HepG2 (cell line): ENCODE measurements at regions not wholly inside any gene's neighbourhood (a gene's known extent, or its start where the extent isn't known, plus 50 kb on each side); places are given as distances from the start of the nearest gene placed in this dataset.

ENCODE experiments used
- ADNP ChIP-seq: sonication (generic); formaldehyde crosslinking; IDR thresholded peaks from 2 replicates; pipeline ENCODE4 v1.4.0; 2020; ENCODE audit warnings: missing genetic modification reagents
- ATM ChIP-seq: fragments of 450-650 bp; IDR thresholded peaks from 2 replicates; pipeline ENCODE4 v1.7.1; 2017; ENCODE audit warnings: mild to moderate bottlenecking, borderline replicate concordance
- DMTF1 ChIP-seq: sonication (generic); formaldehyde crosslinking; IDR thresholded peaks from 2 replicates; pipeline ENCODE4 v1.4.0; 2020; ENCODE audit warnings: mild to moderate bottlenecking, missing genetic modification reagents
- KLF9 ChIP-seq: IDR thresholded peaks from 2 replicates; pipeline ENCODE4 v1.6.1; 2016; ENCODE audit warnings: low read depth
- MED1 ChIP-seq: sonication (generic); formaldehyde crosslinking; IDR thresholded peaks from 2 replicates; pipeline ENCODE4 v1.4.0; 2020; ENCODE audit warnings: missing genetic modification reagents
- TSC22D2 ChIP-seq: sonication (generic); formaldehyde crosslinking; IDR thresholded peaks from 2 replicates; pipeline ENCODE4 v1.5.1; 2020; ENCODE audit warnings: missing genetic modification reagents, mild to moderate bottlenecking, borderline replicate concordance
- ZMYM4 ChIP-seq: sonication (generic); formaldehyde crosslinking; IDR thresholded peaks from 2 replicates; pipeline ENCODE4 v1.8.1; 2023; ENCODE audit warnings: mild to moderate bottlenecking, missing genetic modification reagents
- ZNF205 ChIP-seq: IDR thresholded peaks from 2 replicates; pipeline ENCODE4 v1.6.1; 2018; ENCODE audit warnings: missing biosample characterization, missing genetic modification reagents
- ZNF335 ChIP-seq: sonication (generic); formaldehyde crosslinking; IDR thresholded peaks from 2 replicates; pipeline ENCODE4 v1.4.0; 2020; ENCODE audit warnings: missing genetic modification reagents
- ZNF354B ChIP-seq: sonication (generic); formaldehyde crosslinking; IDR thresholded peaks from 2 replicates; pipeline ENCODE4 v1.8.0; 2022; ENCODE audit warnings: mild to moderate bottlenecking, missing genetic modification reagents
- TF ChIP-seq, protein P1 (sequence below): sonication (generic); formaldehyde crosslinking; IDR thresholded peaks from 2 replicates; pipeline ENCODE4 v1.5.0; 2020; ENCODE audit warnings: mild to moderate bottlenecking, missing genetic modification reagents

DNA sequence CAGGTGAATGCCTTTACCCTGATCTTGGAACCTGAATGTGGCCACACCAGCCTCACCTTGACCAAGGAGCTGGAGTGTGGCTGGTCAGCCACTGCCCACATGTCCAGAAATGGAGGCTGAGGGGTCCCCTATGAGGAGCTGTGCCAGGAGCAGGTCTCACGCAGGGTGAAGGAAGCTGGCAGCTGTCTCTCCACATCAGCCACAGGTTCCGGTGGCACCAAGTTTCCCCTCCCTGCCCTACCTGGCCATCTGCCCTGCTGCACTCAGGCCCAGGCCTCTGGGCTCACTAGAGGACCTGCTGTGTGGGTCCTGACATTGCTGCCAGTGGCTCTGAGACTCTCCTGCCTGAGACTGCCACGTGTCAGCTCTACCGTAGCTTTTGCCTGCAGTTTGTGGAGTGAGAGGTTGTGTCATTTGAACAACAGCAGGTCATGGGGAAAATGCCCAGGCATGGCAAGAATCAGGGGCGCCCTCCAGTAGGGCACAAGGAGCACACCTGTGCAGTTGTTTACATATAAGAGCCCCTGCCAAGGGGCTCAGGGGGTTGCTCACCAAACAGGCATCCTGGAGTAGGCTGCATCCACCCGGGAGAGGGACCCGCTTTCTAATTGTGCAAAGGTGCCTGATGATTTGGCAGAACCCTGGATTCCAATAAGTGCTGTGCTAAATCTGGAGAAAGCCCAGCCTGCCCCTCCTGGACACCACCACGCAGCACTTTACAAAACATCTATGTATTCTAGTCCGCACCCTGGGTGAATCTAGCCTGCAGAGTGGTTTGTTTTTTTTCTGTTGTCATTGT lies 258.5 kb upstream of the TLE3 start (continued):
- TF ChIP-seq, protein P1, sequence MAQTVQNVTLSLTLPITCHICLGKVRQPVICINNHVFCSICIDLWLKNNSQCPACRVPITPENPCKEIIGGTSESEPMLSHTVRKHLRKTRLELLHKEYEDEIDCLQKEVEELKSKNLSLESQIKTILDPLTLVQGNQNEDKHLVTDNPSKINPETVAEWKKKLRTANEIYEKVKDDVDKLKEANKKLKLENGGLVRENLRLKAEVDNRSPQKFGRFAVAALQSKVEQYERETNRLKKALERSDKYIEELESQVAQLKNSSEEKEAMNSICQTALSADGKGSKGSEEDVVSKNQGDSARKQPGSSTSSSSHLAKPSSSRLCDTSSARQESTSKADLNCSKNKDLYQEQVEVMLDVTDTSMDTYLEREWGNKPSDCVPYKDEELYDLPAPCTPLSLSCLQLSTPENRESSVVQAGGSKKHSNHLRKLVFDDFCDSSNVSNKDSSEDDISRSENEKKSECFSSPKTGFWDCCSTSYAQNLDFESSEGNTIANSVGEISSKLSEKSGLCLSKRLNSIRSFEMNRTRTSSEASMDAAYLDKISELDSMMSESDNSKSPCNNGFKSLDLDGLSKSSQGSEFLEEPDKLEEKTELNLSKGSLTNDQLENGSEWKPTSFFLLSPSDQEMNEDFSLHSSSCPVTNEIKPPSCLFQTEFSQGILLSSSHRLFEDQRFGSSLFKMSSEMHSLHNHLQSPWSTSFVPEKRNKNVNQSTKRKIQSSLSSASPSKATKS: no peak
- TF ChIP-seq ATM: no peak
- no peak for TF ChIP-seq ZNF335 (CRISPR knock-in tag)
- TF ChIP-seq ZNF205: no peak
- TF ChIP-seq MED1 (CRISPR knock-in tag): no peak
- no peak for TF ChIP-seq TSC22D2 (CRISPR knock-in tag)
- no peak for TF ChIP-seq KLF9 (CRISPR knock-in tag)
- no peak for TF ChIP-seq ZNF354B (CRISPR knock-in tag)
- TF ChIP-seq ADNP (CRISPR knock-in tag): no peak
- no peak for TF ChIP-seq DMTF1 (CRISPR knock-in tag)
- TF ChIP-seq ZMYM4 (CRISPR knock-in tag): no peak
